H9 (cell line): ENCODE measurements at regions not wholly inside any gene's neighbourhood (a gene's known extent, or its start where the extent isn't known, plus 50 kb on each side); places are given as distances from the start of the nearest gene placed in this dataset.

Experiments used
- DNase-seq: peaks from one replicate; pipeline ENCODE4 v3.0.0-alpha.2; 2017
- H2AFZ ChIP-seq: one replicate; pipeline ENCODE4 v1.6.1; 2013; ENCODE audit warnings: mild to moderate bottlenecking, low read length, control low read depth, moderate library complexity
- H2AK5ac ChIP-seq: 2 replicates; pipeline ENCODE4 v1.6.1; 2013; ENCODE audit warnings: low read length, control low read depth, mixed read lengths; ENCODE audit not compliant: insufficient read length
- H2BK120ac ChIP-seq: one replicate; pipeline ENCODE4 v1.6.1; 2013; ENCODE audit warnings: low read depth, mild to moderate bottlenecking, low read length, control low read depth, inconsistent platforms; ENCODE audit not compliant: poor library complexity, severe bottlenecking
- H2BK12ac ChIP-seq: 2 replicates; pipeline ENCODE4 v1.6.1; 2013; ENCODE audit warnings: low read length, control low read depth, mixed read lengths, low read depth; ENCODE audit not compliant: insufficient read length
- H2BK15ac ChIP-seq: 2 replicates; pipeline ENCODE4 v1.6.1; 2013; ENCODE audit warnings: low read depth, low read length, control low read depth
- H2BK20ac ChIP-seq: one replicate; pipeline ENCODE4 v1.6.1; 2013; ENCODE audit warnings: low read depth, mild to moderate bottlenecking, low read length, control low read depth, inconsistent platforms; ENCODE audit not compliant: poor library complexity, severe bottlenecking
- H2BK5ac ChIP-seq: 2 replicates; pipeline ENCODE4 v1.6.1; 2013; ENCODE audit warnings: low read length, control low read depth, mixed read lengths; ENCODE audit not compliant: insufficient read length
- H3K14ac ChIP-seq: 2 replicates; pipeline ENCODE4 v1.6.1; 2013; ENCODE audit warnings: low read length, control low read depth; ENCODE audit not compliant: insufficient read depth
- H3K18ac ChIP-seq: 2 replicates; pipeline ENCODE4 v1.6.1; 2013; ENCODE audit warnings: low read depth, mild to moderate bottlenecking, mixed read lengths, low read length, control low read depth; ENCODE audit not compliant: insufficient read length
- H3K23ac ChIP-seq: 2 replicates; pipeline ENCODE4 v1.6.1; 2013; ENCODE audit warnings: low read length, control low read depth, mixed read lengths, low read depth; ENCODE audit not compliant: insufficient read length
- H3K23me2 ChIP-seq: 2 replicates; pipeline ENCODE4 v1.6.1; 2013; ENCODE audit warnings: low read depth, mild to moderate bottlenecking, mixed read lengths, low read length, control low read depth; ENCODE audit not compliant: insufficient read length, poor library complexity, severe bottlenecking
- H3K27ac ChIP-seq: 2 replicates; pipeline ENCODE4 v1.5.1; 2013; ENCODE audit warnings: low read length, control low read depth, mixed read lengths, low read depth; ENCODE audit not compliant: insufficient read length
- H3K27me3 ChIP-seq: 2 replicates; pipeline ENCODE4 v1.6.1; 2013; ENCODE audit warnings: low read length, control low read depth, inconsistent platforms; ENCODE audit not compliant: insufficient read depth
- H3K4ac ChIP-seq: 2 replicates; pipeline ENCODE4 v1.6.1; 2013; ENCODE audit warnings: low read depth, mild to moderate bottlenecking, control low read depth, inconsistent platforms, low read length, moderate library complexity
- H3K4me1 ChIP-seq: 2 replicates; pipeline ENCODE4 v1.6.1; 2013; ENCODE audit warnings: low read length, control low read depth, inconsistent platforms; ENCODE audit not compliant: insufficient read depth
- H3K4me2 ChIP-seq: 2 replicates; pipeline ENCODE4 v1.6.1; 2013; ENCODE audit warnings: low read length, control low read depth, mixed read lengths; ENCODE audit not compliant: insufficient read length, insufficient read depth
- H3K56ac ChIP-seq: 2 replicates; pipeline ENCODE4 v1.6.1; 2013; ENCODE audit warnings: low read depth, mild to moderate bottlenecking, mixed read lengths, low read length, control low read depth; ENCODE audit not compliant: insufficient read length
- H3K79me1 ChIP-seq: 2 replicates; pipeline ENCODE4 v1.6.1; 2013; ENCODE audit warnings: low read depth, mild to moderate bottlenecking, moderate library complexity, low read length, control low read depth, inconsistent platforms; ENCODE audit not compliant: insufficient read depth, poor library complexity, severe bottlenecking
- H3K79me2 ChIP-seq: 2 replicates; pipeline ENCODE4 v1.6.1; 2013; ENCODE audit warnings: low read length, control low read depth, inconsistent platforms; ENCODE audit not compliant: insufficient read depth
- H3K9ac ChIP-seq: 2 replicates; pipeline ENCODE4 v1.6.1; 2013; ENCODE audit warnings: low read length, control low read depth, mixed read lengths; ENCODE audit not compliant: insufficient read length; ENCODE audit errors: extremely low read depth
- H3K9me3 ChIP-seq: one replicate; pipeline ENCODE4 v1.6.1; 2013; ENCODE audit warnings: low read depth, low read length, inconsistent platforms; ENCODE audit not compliant: control insufficient read depth
- H3T11ph ChIP-seq: one replicate; pipeline ENCODE4 v1.6.1; 2013; ENCODE audit warnings: mild to moderate bottlenecking, low read length, control low read depth, inconsistent platforms
- H4K20me1 ChIP-seq: one replicate; pipeline ENCODE4 v1.6.1; 2013; ENCODE audit not compliant: control insufficient read depth, insufficient read length, insufficient read depth
- H4K5ac ChIP-seq: 2 replicates; pipeline ENCODE4 v1.6.1; 2013; ENCODE audit warnings: low read depth, mild to moderate bottlenecking, mixed read lengths, low read length, control low read depth; ENCODE audit not compliant: insufficient read length
- H4K8ac ChIP-seq: replicated peaks from 2 replicates; pipeline ENCODE4 v1.6.1; 2013; ENCODE audit warnings: low read length, control low read depth, mixed read lengths, low read depth; ENCODE audit not compliant: insufficient read length
- H4K91ac ChIP-seq: 2 replicates; pipeline ENCODE4 v1.6.1; 2013; ENCODE audit warnings: low read depth, mild to moderate bottlenecking, moderate library complexity, mixed read lengths, low read length, control low read depth; ENCODE audit not compliant: insufficient read length
- H3K27ac Mint-ChIP-seq, 3 experiments: 2 replicates in 2 of 3; 3 replicates in 1 of 3; pipeline ENCODE4 v1.8.0; 2020 to 2021; ENCODE audit warnings: mixed read lengths in 3 of 3, mild to moderate bottlenecking in 1 of 3, moderate library complexity in 1 of 3
- H3K27me3 Mint-ChIP-seq: 2 replicates; pipeline ENCODE4 v1.8.0; 2021; ENCODE audit warnings: low read depth, mild to moderate bottlenecking, moderate library complexity, mixed read lengths
- H3K36me3 Mint-ChIP-seq, 3 experiments: 2 replicates in 2 of 3; 3 replicates in 1 of 3; pipeline ENCODE4 v1.8.0; 2020 to 2021; ENCODE audit warnings: low read depth in 3 of 3, mixed read lengths in 3 of 3; ENCODE audit not compliant: insufficient read depth in 1 of 3
- H3K4me1 Mint-ChIP-seq, 2 experiments: 2 replicates each; pipeline ENCODE4 v1.8.0; 2020; ENCODE audit warnings: mixed read lengths in 2 of 2
- H3K4me3 Mint-ChIP-seq, 2 experiments: 2 replicates in 1 of 2; 3 replicates in 1 of 2; pipeline ENCODE4 v1.8.0; 2020 to 2021; ENCODE audit warnings: mild to moderate bottlenecking in 2 of 2, mixed read lengths in 2 of 2, moderate library complexity in 1 of 2
- H3K9me3 Mint-ChIP-seq, 2 experiments: 2 replicates in 1 of 2; 3 replicates in 1 of 2; pipeline ENCODE4 v1.8.0; 2020; ENCODE audit warnings: mild to moderate bottlenecking in 2 of 2, mixed read lengths in 2 of 2, moderate library complexity in 1 of 2
- WGBS: extraction: QIAGEN DNeasy Blood & Tissue Kit; methylation state at CpG from one replicate; pipeline ENCODE4 v1.1.7; 2013; ENCODE audit warnings: missing lambda C conversion rate, low lambda C conversion rate, mixed read lengths; ENCODE audit not compliant: insufficient read length; ENCODE audit errors: extremely low coverage; 5-methylcytosine and 5-hydroxymethylcytosine counted together
- TF ChIP-seq, protein P1 (sequence below): fragments of 200-600 bp; sonication (generic); conservative IDR thresholded peaks from 3 replicates; pipeline ENCODE4 v1.8.0; 2021; ENCODE audit warnings: antibody characterized with exemption, mild to moderate bottlenecking

DNA sequence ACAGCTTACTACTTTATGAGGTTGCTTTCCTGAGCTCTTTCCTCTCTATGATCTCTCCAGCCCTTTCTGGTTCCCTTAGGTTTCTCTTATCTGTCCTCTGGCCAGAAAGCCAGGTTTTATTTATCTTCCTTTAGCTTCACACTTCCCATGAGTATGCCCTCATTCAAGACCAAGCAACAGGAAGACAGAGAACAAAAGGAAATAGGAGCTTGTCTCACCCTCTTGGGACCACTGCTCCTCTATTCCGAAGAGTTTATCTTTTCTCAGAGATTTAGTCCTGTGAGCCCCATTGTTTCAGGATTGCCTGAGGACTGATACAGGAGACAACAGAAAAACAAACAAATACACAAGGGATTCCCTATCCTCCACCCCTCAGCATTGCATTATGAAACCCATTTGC, 62.4 kb upstream of the CCDC179 start:
- H3K4me2 ChIP-seq: no peak overlapping the region
- no peaks in the 10 kb centered on the region; the same call in 1 of the 2 replicates for H3K4me1 ChIP-seq
- H3K9ac ChIP-seq: no peak overlapping the region
- TF ChIP-seq, protein P1, sequence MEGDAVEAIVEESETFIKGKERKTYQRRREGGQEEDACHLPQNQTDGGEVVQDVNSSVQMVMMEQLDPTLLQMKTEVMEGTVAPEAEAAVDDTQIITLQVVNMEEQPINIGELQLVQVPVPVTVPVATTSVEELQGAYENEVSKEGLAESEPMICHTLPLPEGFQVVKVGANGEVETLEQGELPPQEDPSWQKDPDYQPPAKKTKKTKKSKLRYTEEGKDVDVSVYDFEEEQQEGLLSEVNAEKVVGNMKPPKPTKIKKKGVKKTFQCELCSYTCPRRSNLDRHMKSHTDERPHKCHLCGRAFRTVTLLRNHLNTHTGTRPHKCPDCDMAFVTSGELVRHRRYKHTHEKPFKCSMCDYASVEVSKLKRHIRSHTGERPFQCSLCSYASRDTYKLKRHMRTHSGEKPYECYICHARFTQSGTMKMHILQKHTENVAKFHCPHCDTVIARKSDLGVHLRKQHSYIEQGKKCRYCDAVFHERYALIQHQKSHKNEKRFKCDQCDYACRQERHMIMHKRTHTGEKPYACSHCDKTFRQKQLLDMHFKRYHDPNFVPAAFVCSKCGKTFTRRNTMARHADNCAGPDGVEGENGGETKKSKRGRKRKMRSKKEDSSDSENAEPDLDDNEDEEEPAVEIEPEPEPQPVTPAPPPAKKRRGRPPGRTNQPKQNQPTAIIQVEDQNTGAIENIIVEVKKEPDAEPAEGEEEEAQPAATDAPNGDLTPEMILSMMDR: no peak
- H3K4ac ChIP-seq: no peak overlapping the region
- no peak overlapping the region for H2BK5ac ChIP-seq
- no peak overlapping the region for H4K8ac ChIP-seq
- no peak overlapping the region for H3K4me3 Mint-ChIP-seq
- no peak overlapping the region for H2BK20ac ChIP-seq
- no peak overlapping the region for H4K91ac ChIP-seq
- no peak overlapping the region for H3K27ac ChIP-seq
- H3K36me3 Mint-ChIP-seq: no peaks in the 10 kb centered on the region
- no peaks in the 10 kb centered on the region for H3K9me3 Mint-ChIP-seq
- H3K27me3 Mint-ChIP-seq: no peaks in the 10 kb centered on the region
- no peak overlapping the region for H3K14ac ChIP-seq
- H3K79me1 ChIP-seq: no peaks in the 10 kb centered on the region
- no peak overlapping the region for H2BK120ac ChIP-seq
- WGBS: no CpG with 5 or more reads among the region's 1 CpG
- H3K9me3 ChIP-seq: no peaks in the 10 kb centered on the region
- no peak overlapping the region for H2BK12ac ChIP-seq
- H3K18ac ChIP-seq: no peak overlapping the region
- no peak overlapping the region for H3T11ph ChIP-seq
- no peaks in the 10 kb centered on the region for H3K27me3 ChIP-seq
- no peak for DNase-seq
- H3K4me1 Mint-ChIP-seq: peaks cover 13 to 18% of the 10 kb centered on the region in 2 experiments
- no peak overlapping the region for H4K5ac ChIP-seq
- H3K27ac Mint-ChIP-seq: peak overlapping the region in 1 of 3 experiments; percentile 28; a peak in 2 of 7 replicates
- H3K79me2 ChIP-seq: no peaks in the 10 kb centered on the region
- H3K23ac ChIP-seq: no peak overlapping the region
- H2AFZ ChIP-seq: no peak overlapping the region
- no peaks in the 10 kb centered on the region for H4K20me1 ChIP-seq
- no peaks in the 10 kb centered on the region for H3K23me2 ChIP-seq
- no peak overlapping the region for H3K56ac ChIP-seq
- H2BK15ac ChIP-seq: no peak overlapping the region
- no peak overlapping the region for H2AK5ac ChIP-seq
